B cell (primary cell): ENCODE measurements at regions not wholly inside any gene's neighbourhood (a gene's known extent, or its start where the extent isn't known, plus 50 kb on each side); places are given as distances from the start of the nearest gene placed in this dataset.

ENCODE experiments used
- ATAC-seq: fragments of 200-7000 bp; cut with Tn5 transposase; one replicate; pipeline ENCODE4 v1.10.0; 2021; ENCODE audit warnings: low read depth, mild to moderate bottlenecking, moderate number of reproducible peaks, moderate library complexity
- CTCF ChIA-PET: fragments of 350-600 bp; sonication (Branson Sonifier 250); formaldehyde crosslinking; loops from one replicate; lab custom pipeline; 2021; ENCODE audit warnings: antibody characterized with exemption, inconsistent platforms; lab: Charles Lee
- POLR2A ChIA-PET: fragments of 350-600 bp; sonication (Branson Sonifier 250); formaldehyde crosslinking; loops from one replicate; lab custom pipeline; 2021; ENCODE audit warnings: antibody characterized with exemption; lab: Charles Lee
- DNase-seq: peaks from one replicate; pipeline ENCODE4 v3.0.0; 2013
- H2AFZ ChIP-seq: 2 replicates; pipeline ENCODE4 v1.6.1; 2012; ENCODE audit warnings: mild to moderate bottlenecking, low read depth, low read length; ENCODE audit not compliant: insufficient read depth, poor library complexity, severe bottlenecking
- H3K27ac ChIP-seq, 2 donors: 1 replicate in 1 of 2; 2 replicates in 1 of 2; pipeline ENCODE4 v1.5.1; 2012 to 2013; ENCODE audit warnings: low read length in 2 of 2, mild to moderate bottlenecking in 2 of 2, moderate library complexity in 1 of 2
- H3K27me3 ChIP-seq, 4 experiments: fragments of 200-600 bp in 1 of 4; sonication (generic) in 1 of 4; replicated peaks in 1 of 4; 1 replicate in 2 of 4; 2 replicates in 2 of 4; pipeline versions ENCODE4 v1.6.1 to v1.7.0; 2013 to 2016; ENCODE audit warnings: low read length in 3 of 4, mild to moderate bottlenecking in 2 of 4, mixed read lengths in 1 of 4, moderate library complexity in 1 of 4; ENCODE audit not compliant: insufficient read depth in 4 of 4, control insufficient read depth in 3 of 4; ENCODE audit errors: control extremely low read depth in 1 of 4
- H3K36me3 ChIP-seq, 2 experiments: replicated peaks in 1 of 2; 1 replicate in 1 of 2; 2 replicates in 1 of 2; pipeline versions ENCODE4 v1.6.1 to v1.7.1; 2013; ENCODE audit warnings: low read length in 1 of 2; ENCODE audit not compliant: insufficient read depth in 2 of 2, control insufficient read depth in 1 of 2; ENCODE audit errors: control extremely low read depth in 1 of 2, extremely low read depth in 1 of 2
- H3K4me1 ChIP-seq, 2 donors: fragments of 200-600 bp in 1 of 2; sonication (generic) in 1 of 2; 1 replicate in 1 of 2; 2 replicates in 1 of 2; pipeline versions ENCODE4 v1.5.1 to v1.6.1; 2013 to 2017; ENCODE audit warnings: low read length in 2 of 2; ENCODE audit not compliant: control insufficient read depth in 2 of 2, insufficient read depth in 2 of 2
- H3K4me2 ChIP-seq: replicated peaks from 2 replicates; pipeline ENCODE3; 2012; ENCODE audit warnings: mild to moderate bottlenecking, low read depth, low read length; ENCODE audit not compliant: poor library complexity, severe bottlenecking
- H3K4me3 ChIP-seq, 5 experiments: fragments of 200-600 bp in 1 of 5; sonication (generic) in 1 of 5; 1 replicate in 3 of 5; 2 replicates in 2 of 5; pipeline versions ENCODE4 v1.5.1 to v1.7.0; 2011 to 2016; ENCODE audit warnings: low read length in 4 of 5, mild to moderate bottlenecking in 4 of 5, low read depth in 2 of 5, control low read depth in 1 of 5, moderate library complexity in 1 of 5; ENCODE audit not compliant: insufficient read depth in 1 of 5; ENCODE audit errors: control extremely low read depth in 1 of 5, extremely low read depth in 1 of 5
- H3K79me2 ChIP-seq: fragments of 200-600 bp; sonication (generic); one replicate; pipeline ENCODE4 v1.6.0; 2016; ENCODE audit warnings: low read length; ENCODE audit not compliant: control insufficient read depth, insufficient read depth
- H3K9ac ChIP-seq: fragments of 200-600 bp; sonication (generic); 2 replicates; pipeline ENCODE4 v1.6.1; 2017; ENCODE audit warnings: mild to moderate bottlenecking, low read length, moderate library complexity
- H3K9me3 ChIP-seq, 3 donors: one replicate each; pipeline versions ENCODE4 v1.6.1 to v1.7.1; 2013; ENCODE audit warnings: low read length in 2 of 3; ENCODE audit not compliant: control insufficient read depth in 2 of 3, insufficient read depth in 1 of 3; ENCODE audit errors: control extremely low read depth in 1 of 3
- H4K20me1 ChIP-seq: 2 replicates; pipeline ENCODE4 v1.6.0; 2012; ENCODE audit warnings: mild to moderate bottlenecking, low read length; ENCODE audit not compliant: insufficient read depth, control insufficient read depth, poor library complexity, severe bottlenecking
- H3K27ac Mint-ChIP-seq: one replicate; pipeline ENCODE4 v1.8.0; 2021; ENCODE audit warnings: mixed read lengths
- H3K27me3 Mint-ChIP-seq: one replicate; pipeline ENCODE4 v1.8.0; 2021; ENCODE audit warnings: mixed read lengths
- H3K4me1 Mint-ChIP-seq: one replicate; pipeline ENCODE4 v1.8.0; 2021; ENCODE audit warnings: mixed read lengths
- H3K4me3 Mint-ChIP-seq: one replicate; pipeline ENCODE4 v1.8.0; 2021; ENCODE audit warnings: mixed read lengths
- H3K9me3 Mint-ChIP-seq: one replicate; pipeline ENCODE4 v1.8.0; 2022; ENCODE audit warnings: mixed read lengths; ENCODE audit not compliant: insufficient read depth
- CTCF ChIP-seq: fragments of 200-600 bp; IDR thresholded peaks from one replicate; pipeline ENCODE4 v1.8.0; 2022; ENCODE audit warnings: antibody characterized with exemption, mild to moderate bottlenecking
- EZH2 ChIP-seq: IDR thresholded peaks from 2 replicates; pipeline ENCODE4 v1.6.1; 2012; ENCODE audit warnings: borderline replicate concordance, low read depth, mild to moderate bottlenecking, moderate library complexity, low read length; ENCODE audit not compliant: insufficient read depth, poor library complexity, severe bottlenecking
- WGBS: methylation state at CpG from one replicate; pipeline ENCODE4 v1.1.5; 2013; ENCODE audit warnings: missing lambda C conversion rate; ENCODE audit not compliant: insufficient coverage; 5-methylcytosine and 5-hydroxymethylcytosine counted together
- intact Hi-C: fragments of 100-400 bp; cut with micrococcal nuclease; formaldehyde crosslinking; loops from one replicate; pipeline ENCODE4 v1.10.0; 2022

DNA sequence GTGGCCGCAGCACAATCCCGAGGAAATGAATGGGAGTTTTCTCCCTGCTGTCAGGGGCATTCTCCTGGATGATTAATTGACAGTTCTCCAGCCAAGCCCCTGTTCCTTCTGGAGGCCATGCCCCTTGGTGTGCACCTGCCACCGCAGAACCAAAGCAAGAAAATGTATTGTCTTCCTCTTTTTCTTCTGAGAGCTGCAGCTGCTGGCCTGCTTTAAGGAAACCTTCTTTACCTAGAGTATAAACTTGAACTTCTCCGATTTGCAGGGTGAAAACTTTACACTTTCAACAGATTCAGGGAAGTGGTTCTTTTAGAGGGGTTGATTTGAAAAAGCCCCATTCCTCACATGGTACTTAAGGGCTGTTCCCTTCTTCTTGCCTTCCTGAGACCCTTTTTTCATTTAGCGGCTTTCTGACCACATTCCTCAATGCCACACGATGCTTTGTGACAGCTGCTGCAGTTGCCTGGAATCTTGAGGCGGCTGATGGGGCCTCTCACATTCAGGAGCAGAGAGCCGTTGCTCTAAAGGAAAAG is 402.8 kb downstream of the TXNL1 start:
- H3K27me3 ChIP-seq, result no peaks in the 10 kb centered on the region
- H3K4me1 Mint-ChIP-seq, result peaks cover 35% of the 10 kb centered on the region
- H3K9ac ChIP-seq, result peak overlapping the region; percentile 38
- ChIA-PET CTCF (no interaction called here), POLR2A (no interaction called here)
- ATAC-seq, result peak; percentile 89
- peak overlapping the region; percentile 89 to 93 for H3K27ac ChIP-seq
- H3K36me3 ChIP-seq, result no peaks in the 10 kb centered on the region
- H3K27me3 Mint-ChIP-seq, result no peaks in the 10 kb centered on the region
- peak overlapping the region; percentile 79 for H3K27ac Mint-ChIP-seq
- H3K4me2 ChIP-seq, result peak overlapping the region; percentile 62
- H3K9me3 ChIP-seq, result peaks cover 0 to 7% (median 4%) of the 10 kb centered on the region in 3 donors
- H3K9me3 Mint-ChIP-seq, result peaks cover 5% of the 10 kb centered on the region
- H3K4me3 ChIP-seq, result peak overlapping the region in 2 of 5 experiments; percentile 7 to 17
- no peak for TF ChIP-seq EZH2
- H2AFZ ChIP-seq, result peak overlapping the region; percentile 25
- no peaks in the 10 kb centered on the region for H4K20me1 ChIP-seq
- no peaks in the 10 kb centered on the region for H3K79me2 ChIP-seq
- intact Hi-C loops, result no loop called here
- peak; percentile 84 for DNase-seq
- H3K4me3 Mint-ChIP-seq, result peak overlapping the region; percentile 57
- peaks cover 30 to 37% of the 10 kb centered on the region in 2 donors for H3K4me1 ChIP-seq
- 5% methylated on average over 6 of the region's 8 CpGs for WGBS

GRCh38 chr18:56235071-56235470 is 403.3 kb downstream of the TXNL1 start:
- no peak overlapping the region for H2AFZ ChIP-seq
- peak overlapping the region; percentile 79 for H3K27ac Mint-ChIP-seq
- 6% methylated on average over 5 of the region's 6 CpGs for WGBS
- H3K27me3 Mint-ChIP-seq, result no peaks in the 10 kb centered on the region
- intact Hi-C loops, result no loop called here
- peaks cover 6% of the 10 kb centered on the region for H3K9me3 Mint-ChIP-seq
- H3K79me2 ChIP-seq, result no peaks in the 10 kb centered on the region
- peak overlapping the region; percentile 38 for H3K9ac ChIP-seq
- H4K20me1 ChIP-seq, result no peaks in the 10 kb centered on the region
- H3K4me1 Mint-ChIP-seq, result peaks cover 35% of the 10 kb centered on the region
- POLR2A ChIA-PET, result no interaction called here
- peaks cover 0 to 7% (median 5%) of the 10 kb centered on the region in 3 donors for H3K9me3 ChIP-seq
- H3K4me3 Mint-ChIP-seq, result peak overlapping the region; percentile 57
- no peaks in the 10 kb centered on the region for H3K36me3 ChIP-seq
- H3K4me1 ChIP-seq, result peaks cover 30 to 37% of the 10 kb centered on the region in 2 donors
- TF ChIP-seq CTCF (no peak), EZH2 (no peak)
- DNase-seq (peak; percentile 77), ATAC-seq (peak; percentile 69)
- H3K27ac ChIP-seq, result peak overlapping the region; percentile 89 to 93
- peak overlapping the region in 1 of 5 experiments; percentile 12 for H3K4me3 ChIP-seq
- peak overlapping the region; percentile 62 for H3K4me2 ChIP-seq
- CTCF ChIA-PET, result no interaction called here
- no peaks in the 10 kb centered on the region for H3K27me3 ChIP-seq
